IMR-90 (cell line): ENCODE measurements at regions not wholly inside any gene's neighbourhood (a gene's known extent, or its start where the extent isn't known, plus 50 kb on each side); places are given as distances from the start of the nearest gene placed in this dataset.

Experiments used
- ATAC-seq: fragments of 200-7000 bp; cut with Tn5 transposase; 2 replicates; pipeline ENCODE4 v1.9.1; 2020; ENCODE audit warnings: low read depth, mild to moderate bottlenecking, moderate library complexity
- BruUV-seq: library from RNA; stranded (reverse); fragments of 400-500 nt; replicated peaks from 2 replicates; lab custom pipeline; 2021; lab: Mats Ljungman, UMichigan
- CTCF ChIA-PET: fragments of 300-600 bp; formaldehyde crosslinking; extraction: SDS; loops from one replicate; lab custom pipeline; 2021; ENCODE audit warnings: antibody characterized with exemption; lab: Yijun Ruan, JAX
- POLR2A ChIA-PET: fragments of 300-600 bp; sonication (Branson Sonifier 250); formaldehyde crosslinking; loops from one replicate; lab custom pipeline; 2022; ENCODE audit warnings: antibody characterized with exemption; ENCODE audit not compliant: unreplicated experiment; lab: Charles Lee
- DNase-seq: peaks from one replicate; pipeline ENCODE4 v3.0.0; 2013
- H2AFZ ChIP-seq: replicated peaks from 2 replicates; pipeline ENCODE3; 2013; ENCODE audit warnings: low read length, mild to moderate bottlenecking; ENCODE audit not compliant: poor library complexity
- H2AK5ac ChIP-seq: 2 replicates; pipeline ENCODE4 v1.6.1; 2013; ENCODE audit warnings: low read depth, low read length, inconsistent platforms
- H2AK9ac ChIP-seq: replicated peaks from 2 replicates; pipeline ENCODE3; 2013; ENCODE audit warnings: mild to moderate bottlenecking, low read depth, low read length, moderate library complexity; ENCODE audit not compliant: poor library complexity
- H2BK120ac ChIP-seq: 2 replicates; pipeline ENCODE4 v1.6.1; 2013; ENCODE audit warnings: low read depth, low read length, inconsistent platforms
- H2BK15ac ChIP-seq: 3 replicates; pipeline ENCODE4 v1.6.1; 2013; ENCODE audit warnings: low read depth, low read length, inconsistent platforms
- H2BK20ac ChIP-seq: 2 replicates; pipeline ENCODE4 v1.6.1; 2013; ENCODE audit warnings: low read depth, mild to moderate bottlenecking, inconsistent platforms, low read length, moderate library complexity
- H2BK5ac ChIP-seq: 2 replicates; pipeline ENCODE4 v1.6.1; 2013; ENCODE audit warnings: mild to moderate bottlenecking, low read depth, low read length, inconsistent platforms; ENCODE audit not compliant: poor library complexity, severe bottlenecking
- H3K14ac ChIP-seq: replicated peaks from 2 replicates; pipeline ENCODE4 v1.6.1; 2013; ENCODE audit warnings: low read depth, low read length, inconsistent platforms
- H3K18ac ChIP-seq: 2 replicates; pipeline ENCODE4 v1.6.1; 2013; ENCODE audit warnings: low read depth, low read length, control low read depth
- H3K23ac ChIP-seq: 2 replicates; pipeline ENCODE4 v1.6.1; 2013; ENCODE audit warnings: low read depth, low read length, inconsistent platforms
- H3K27ac ChIP-seq: 2 replicates; pipeline ENCODE4 v1.5.1; 2013; ENCODE audit warnings: mild to moderate bottlenecking, control low read depth, low read length; ENCODE audit not compliant: insufficient read depth
- H3K27me3 ChIP-seq: 2 replicates; pipeline ENCODE4 v1.6.1; 2013; ENCODE audit warnings: low read length; ENCODE audit not compliant: control insufficient read depth, insufficient read depth
- H3K36me3 ChIP-seq: 2 replicates; pipeline ENCODE4 v1.6.1; 2013; ENCODE audit warnings: low read length, mixed read lengths; ENCODE audit not compliant: control insufficient read depth, insufficient read depth
- H3K4ac ChIP-seq: 2 replicates; pipeline ENCODE4 v1.6.1; 2013; ENCODE audit warnings: low read depth, low read length, inconsistent platforms
- H3K4me1 ChIP-seq: 2 replicates; pipeline ENCODE4 v1.6.1; 2013; ENCODE audit warnings: low read length, mixed read lengths; ENCODE audit not compliant: control insufficient read depth, insufficient read depth
- H3K4me2 ChIP-seq: 2 replicates; pipeline ENCODE4 v1.6.1; 2013; ENCODE audit warnings: low read depth, mild to moderate bottlenecking, control low read depth, low read length, moderate library complexity
- H3K4me3 ChIP-seq: 2 replicates; pipeline ENCODE4 v1.5.1; 2013; ENCODE audit warnings: low read depth, mild to moderate bottlenecking, control low read depth, low read length, moderate library complexity; ENCODE audit not compliant: insufficient read depth
- H3K56ac ChIP-seq: 2 replicates; pipeline ENCODE4 v1.6.1; 2013; ENCODE audit warnings: low read length, inconsistent platforms; ENCODE audit not compliant: insufficient read depth; ENCODE audit errors: extremely low read depth
- H3K79me1 ChIP-seq, 2 experiments: 2 replicates each; pipeline ENCODE4 v1.6.1; 2013; ENCODE audit warnings: low read length in 2 of 2, inconsistent platforms in 1 of 2, low read depth in 1 of 2
- H3K9ac ChIP-seq: 2 replicates; pipeline ENCODE4 v1.6.1; 2013; ENCODE audit warnings: low read depth, low read length, control low read depth
- H3K9me1 ChIP-seq: 2 replicates; pipeline ENCODE4 v1.6.1; 2013; ENCODE audit warnings: low read length, inconsistent platforms; ENCODE audit not compliant: insufficient read depth
- H3K9me3 ChIP-seq: 2 replicates; pipeline ENCODE4 v1.6.1; 2013; ENCODE audit warnings: low read length; ENCODE audit not compliant: control insufficient read depth, insufficient read depth
- H4K20me1 ChIP-seq: 2 replicates; pipeline ENCODE4 v1.6.1; 2013; ENCODE audit warnings: low read length, inconsistent platforms; ENCODE audit not compliant: insufficient read depth
- H4K5ac ChIP-seq: 2 replicates; pipeline ENCODE4 v1.6.1; 2013; ENCODE audit warnings: mild to moderate bottlenecking, low read depth, low read length, control low read depth
- H4K8ac ChIP-seq, 2 experiments: 2 replicates each; pipeline ENCODE4 v1.6.1; 2013; ENCODE audit warnings: low read depth in 2 of 2, low read length in 2 of 2, control low read depth in 1 of 2, inconsistent platforms in 1 of 2
- H4K91ac ChIP-seq: 2 replicates; pipeline ENCODE4 v1.6.1; 2013; ENCODE audit warnings: low read depth, low read length, inconsistent platforms; ENCODE audit not compliant: insufficient read depth
- BHLHE40 ChIP-seq: fragments of 150-350 bp; IDR thresholded peaks from 2 replicates; pipeline ENCODE4 v1.6.1; 2016; ENCODE audit warnings: mild to moderate bottlenecking, low read depth, low read length
- CEBPB ChIP-seq: IDR thresholded peaks from 2 replicates; pipeline ENCODE4 v1.6.1; 2012; ENCODE audit warnings: low read depth, low read length, improper control_type of control experiment
- CHD1 ChIP-seq: IDR thresholded peaks from 2 replicates; pipeline ENCODE4 v1.6.1; 2012; ENCODE audit warnings: low read depth, low read length, improper control_type of control experiment
- CTCF ChIP-seq: conservative IDR thresholded peaks from 2 replicates; pipeline ENCODE4 v1.5.1; 2012; ENCODE audit warnings: mild to moderate bottlenecking, low read depth, low read length, improper control_type of control experiment
- FOS ChIP-seq: fragments of 150-350 bp; IDR thresholded peaks from 2 replicates; pipeline ENCODE4 v1.6.1; 2016; ENCODE audit warnings: low read depth, low read length
- MAZ ChIP-seq: IDR thresholded peaks from 2 replicates; pipeline ENCODE4 v1.6.1; 2012; ENCODE audit warnings: low read depth, mild to moderate bottlenecking, low read length, improper control_type of control experiment, moderate library complexity, borderline replicate concordance
- NFE2L2 ChIP-seq: fragments of 150-350 bp; IDR thresholded peaks from 2 replicates; pipeline ENCODE4 v1.6.1; 2016; ENCODE audit warnings: low read depth, mild to moderate bottlenecking, low read length
- POLR2A ChIP-seq: IDR thresholded peaks from 2 replicates; pipeline ENCODE4 v1.6.1; 2012; ENCODE audit warnings: mild to moderate bottlenecking, low read depth, low read length
- RAD21 ChIP-seq: IDR thresholded peaks from 2 replicates; pipeline ENCODE4 v1.6.1; 2012; ENCODE audit warnings: low read length, improper control_type of control experiment
- RCOR1 ChIP-seq: IDR thresholded peaks from 2 replicates; pipeline ENCODE4 v1.6.1; 2012; ENCODE audit warnings: mild to moderate bottlenecking, low read length, improper control_type of control experiment; ENCODE audit not compliant: insufficient replicate concordance
- RFX5 ChIP-seq: IDR thresholded peaks from 2 replicates; pipeline ENCODE4 v1.8.0; 2012; ENCODE audit warnings: low read depth, mild to moderate bottlenecking, low read length, moderate library complexity
- SMC3 ChIP-seq: fragments of 150-350 bp; IDR thresholded peaks from 2 replicates; pipeline ENCODE4 v1.6.1; 2016; ENCODE audit warnings: low read depth, mild to moderate bottlenecking, antibody characterized with exemption, low read length, moderate library complexity
- WGBS, 2 experiments: methylation state at CpG; one replicate each; pipeline versions ENCODE4 v1.1.5 to v1.1.7; 2013; ENCODE audit warnings: missing lambda C conversion rate in 2 of 2; ENCODE audit not compliant: insufficient read length in 1 of 2; ENCODE audit errors: extremely low coverage in 2 of 2; 5-methylcytosine and 5-hydroxymethylcytosine counted together
- dilution Hi-C: fragments of 300-500 bp; cut with HindIII; formaldehyde crosslinking; loops from one replicate; pipeline ENCODE4 v1.14.3; 2018; ENCODE audit warnings: low sequenced_read_pairs; ENCODE audit not compliant: unreplicated experiment
- in situ Hi-C: fragments of 300-500 bp; cut with MboI; formaldehyde crosslinking; loops from 3 replicates; pipeline ENCODE4 v1.14.3; 2019; ENCODE audit warnings: low sequenced_read_pairs, inconsistent platforms, mixed read lengths
- intact Hi-C: fragments of 100-400 bp; cut with micrococcal nuclease; formaldehyde crosslinking; loops from 2 replicates; pipeline ENCODE4 v1.10.0; 2022
- TF ChIP-seq, protein P1 (sequence below): fragments of 150-350 bp; IDR thresholded peaks from 2 replicates; pipeline ENCODE4 v1.6.1; 2016; ENCODE audit warnings: low read depth, mild to moderate bottlenecking, low read length, moderate library complexity, borderline replicate concordance
- TF ChIP-seq, protein P2 (sequence below): fragments of 150-350 bp; IDR thresholded peaks from 2 replicates; pipeline ENCODE4 v1.6.1; 2017; ENCODE audit warnings: mild to moderate bottlenecking, antibody characterized with exemption, low read length, low read depth

DNA sequence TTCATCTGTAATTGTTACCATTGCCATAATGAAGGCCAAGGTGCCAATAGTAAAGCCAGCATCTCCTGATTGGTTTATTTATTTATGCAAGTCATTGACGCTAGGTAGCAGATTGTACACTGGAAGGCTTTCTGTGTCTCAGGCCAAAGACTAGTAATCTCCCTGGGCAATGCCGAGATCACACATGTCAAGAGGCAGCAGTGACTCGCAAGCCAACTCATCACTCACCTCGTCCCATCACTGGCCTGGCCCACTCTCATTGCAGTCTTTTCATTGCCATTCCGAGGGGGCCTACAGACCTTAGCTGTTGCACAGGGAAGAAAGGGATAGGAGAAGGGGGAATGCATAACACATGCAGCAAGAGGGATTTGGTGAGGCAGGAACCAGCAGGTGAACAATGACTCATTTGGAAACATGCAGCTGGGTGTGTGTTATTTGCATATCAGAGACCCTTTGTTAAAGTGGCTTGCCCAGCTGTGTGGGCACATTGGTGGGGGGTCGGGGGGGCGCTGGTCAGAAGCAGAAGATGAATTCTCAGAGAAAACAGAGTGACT is 448.7 kb upstream of the HNRNPA3 start:
- ChIA-PET CTCF (interaction anchor here (0.6 kb wide), 1 partner anchor 120 kb away, joined by 4 read pairs; no protein-coding TSS in a partner anchor), POLR2A (no interaction called here)
- Histone ChIP-seq H4K20me1 (no peaks in the 10 kb centered on the region), H4K8ac (no peak overlapping the region), H3K27ac (no peak overlapping the region), H3K4me2 (no peak overlapping the region), H3K4ac (no peak overlapping the region), H2BK20ac (no peak overlapping the region), H2AK5ac (no peak overlapping the region), H3K27me3 (no peaks in the 10 kb centered on the region), H3K9me1 (no peaks in the 10 kb centered on the region), H2AFZ (no peak overlapping the region), H3K9me3 (no peaks in the 10 kb centered on the region), H3K14ac (no peak overlapping the region), H2BK5ac (no peak overlapping the region), H3K36me3 (no peaks in the 10 kb centered on the region), H3K18ac (no peak overlapping the region), H3K4me3 (no peak overlapping the region), H2BK120ac (no peak overlapping the region), H3K79me1 (no peaks in the 10 kb centered on the region), H2AK9ac (no peak overlapping the region), H3K56ac (no peak overlapping the region), H3K9ac (no peak overlapping the region), H3K4me1 (no peaks in the 10 kb centered on the region), H4K5ac (no peak overlapping the region), H4K91ac (no peak overlapping the region), H2BK15ac (no peak overlapping the region), H3K23ac (no peak overlapping the region)
- BruUV-seq: no TSS peak
- no peak for ATAC-seq
- intact Hi-C loops (no loop called here), dilution Hi-C loops (no loop called here), in situ Hi-C loops (no loop called here)
- no CpG with 5 or more reads among the region's 7 CpGs for WGBS, 2 experiments
- DNase-seq: no peak
- TF ChIP-seq, protein P1, sequence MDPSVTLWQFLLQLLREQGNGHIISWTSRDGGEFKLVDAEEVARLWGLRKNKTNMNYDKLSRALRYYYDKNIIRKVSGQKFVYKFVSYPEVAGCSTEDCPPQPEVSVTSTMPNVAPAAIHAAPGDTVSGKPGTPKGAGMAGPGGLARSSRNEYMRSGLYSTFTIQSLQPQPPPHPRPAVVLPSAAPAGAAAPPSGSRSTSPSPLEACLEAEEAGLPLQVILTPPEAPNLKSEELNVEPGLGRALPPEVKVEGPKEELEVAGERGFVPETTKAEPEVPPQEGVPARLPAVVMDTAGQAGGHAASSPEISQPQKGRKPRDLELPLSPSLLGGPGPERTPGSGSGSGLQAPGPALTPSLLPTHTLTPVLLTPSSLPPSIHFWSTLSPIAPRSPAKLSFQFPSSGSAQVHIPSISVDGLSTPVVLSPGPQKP: no peak
- TF ChIP-seq NFE2L2 (no peak), BHLHE40 (no peak), FOS (no peak), CTCF (no peak), RFX5 (no peak), CHD1 (no peak), CEBPB (no peak), MAZ (no peak), POLR2A (no peak), RCOR1 (no peak), SMC3 (no peak), RAD21 (no peak)
- TF ChIP-seq, protein P2, sequence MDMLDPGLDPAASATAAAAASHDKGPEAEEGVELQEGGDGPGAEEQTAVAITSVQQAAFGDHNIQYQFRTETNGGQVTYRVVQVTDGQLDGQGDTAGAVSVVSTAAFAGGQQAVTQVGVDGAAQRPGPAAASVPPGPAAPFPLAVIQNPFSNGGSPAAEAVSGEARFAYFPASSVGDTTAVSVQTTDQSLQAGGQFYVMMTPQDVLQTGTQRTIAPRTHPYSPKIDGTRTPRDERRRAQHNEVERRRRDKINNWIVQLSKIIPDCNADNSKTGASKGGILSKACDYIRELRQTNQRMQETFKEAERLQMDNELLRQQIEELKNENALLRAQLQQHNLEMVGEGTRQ: no peak
